K562 (cell line): ENCODE measurements at regions not wholly inside any gene's neighbourhood (a gene's known extent, or its start where the extent isn't known, plus 50 kb on each side); places are given as distances from the start of the nearest gene placed in this dataset.

Experiments
- ATAC-seq: fragments of 200-7000 bp; cut with Tn5 transposase; 3 replicates; pipeline ENCODE4 v1.9.1; 2020; ENCODE audit warnings: moderate library complexity
- BruUV-seq: library from RNA; stranded (reverse); fragments of 400-500 nt; replicated peaks from 2 replicates; lab custom pipeline; 2021; lab: Mats Ljungman, UMichigan
- CTCF ChIA-PET: fragments of 300-600 bp; formaldehyde crosslinking; extraction: SDS; loops from one replicate; lab custom pipeline; 2021; ENCODE audit warnings: low intra/inter-chr PET ratio; lab: Yijun Ruan, JAX
- POLR2A ChIA-PET: fragments of 300-600, 350-650 bp; sonication (Branson Sonifier 250); formaldehyde crosslinking; extraction: SDS; loops from one replicate; lab custom pipeline; 2021; ENCODE audit warnings: antibody characterized with exemption, inconsistent platforms; lab: Yijun Ruan, JAX
- DNase-seq, 4 experiments: peaks; one replicate each; pipeline versions ENCODE4 v3.0.0 to v3.0.0-alpha.2; 2011 to 2018; ENCODE audit warnings: low spot score in 3 of 4, mixed read lengths in 3 of 4; ENCODE audit errors: extremely low read depth in 1 of 4
- FAIRE-seq: peaks from 2 replicates; lab custom pipeline; 2011; peaks lifted over from hg19 to GRCh38; lab: Jason Lieb, UNC
- H2AFZ ChIP-seq: 2 replicates; pipeline ENCODE4 v1.6.0; 2011; ENCODE audit warnings: low read depth, low read length, control low read depth, inconsistent platforms
- H3K27ac ChIP-seq: fragments of 200-600 bp; 3 replicates; pipeline ENCODE4 v1.8.0; 2011; ENCODE audit warnings: low read depth, mild to moderate bottlenecking, control low read depth, inconsistent platforms, low read length, moderate library complexity, mixed read lengths; ENCODE audit errors: extremely low read depth
- H3K27me3 ChIP-seq, 2 experiments: fragments of 300-600 bp in 1 of 2; 2 replicates in 1 of 2; 3 replicates in 1 of 2; pipeline versions ENCODE4 v1.6.0 to v1.8.0; 2011; ENCODE audit warnings: inconsistent platforms in 2 of 2, low read length in 2 of 2, mild to moderate bottlenecking in 1 of 2, mixed read lengths in 1 of 2, moderate library complexity in 1 of 2; ENCODE audit not compliant: control insufficient read depth in 2 of 2, insufficient read depth in 2 of 2
- H3K36me3 ChIP-seq: fragments of 300-600 bp; 3 replicates; pipeline ENCODE4 v1.8.0; 2011; ENCODE audit warnings: mild to moderate bottlenecking, low read length, inconsistent platforms; ENCODE audit not compliant: control insufficient read depth, insufficient read depth
- H3K4me1 ChIP-seq, 2 experiments: fragments of 200-600 bp in 1 of 2; replicated peaks in 1 of 2; 2 replicates in 1 of 2; 3 replicates in 1 of 2; pipeline versions ENCODE4 v1.5.1 to v1.8.0; 2011; ENCODE audit warnings: inconsistent platforms in 2 of 2, low read length in 2 of 2, mild to moderate bottlenecking in 1 of 2, mixed read lengths in 1 of 2, moderate library complexity in 1 of 2; ENCODE audit not compliant: control insufficient read depth in 2 of 2, insufficient read depth in 2 of 2
- H3K4me2 ChIP-seq: 2 replicates; pipeline ENCODE4 v1.6.1; 2011; ENCODE audit warnings: low read length, control low read depth, inconsistent platforms, mixed read lengths; ENCODE audit not compliant: insufficient read depth
- H3K4me3 ChIP-seq: fragments of 200-600 bp; sonication (generic), shearing (Covaris generic); 2 replicates; pipeline ENCODE4 v1.5.1; 2016; ENCODE audit warnings: control low read depth, inconsistent platforms
- H3K79me2 ChIP-seq: fragments of 200-600 bp; 3 replicates; pipeline ENCODE4 v1.8.0; 2011; ENCODE audit warnings: low read length, inconsistent platforms; ENCODE audit not compliant: control insufficient read depth, insufficient read depth
- H3K9ac ChIP-seq, 2 experiments: 2 replicates each; pipeline versions ENCODE4 v1.6.0 to v1.6.1; 2011; ENCODE audit warnings: low read depth in 2 of 2, low read length in 2 of 2, control low read depth in 1 of 2, inconsistent platforms in 1 of 2, mild to moderate bottlenecking in 1 of 2, mixed read lengths in 1 of 2; ENCODE audit not compliant: insufficient read depth in 1 of 2
- H3K9me1 ChIP-seq: one replicate; pipeline ENCODE4 v1.6.0; 2011; ENCODE audit warnings: inconsistent platforms, mild to moderate bottlenecking, low read length, moderate library complexity; ENCODE audit not compliant: control insufficient read depth, insufficient read depth
- H3K9me3 ChIP-seq: replicated peaks from 2 replicates; pipeline ENCODE4 v1.5.1; 2011; ENCODE audit warnings: low read depth, low read length, inconsistent platforms; ENCODE audit not compliant: control insufficient read depth, insufficient read depth
- H4K20me1 ChIP-seq: replicated peaks from 2 replicates; pipeline ENCODE4 v1.6.1; 2011; ENCODE audit warnings: low read length, inconsistent platforms, mixed read lengths; ENCODE audit not compliant: control insufficient read depth, insufficient read depth
- HMBOX1 ChIP-seq: sonication (generic); IDR thresholded peaks from 2 replicates; pipeline ENCODE4 v1.6.1; 2016
- ILF3 ChIP-seq: fragments of 450-650 bp; IDR thresholded peaks from 2 replicates; pipeline ENCODE4 v1.6.1; 2018; ENCODE audit warnings: antibody characterized with exemption, mild to moderate bottlenecking, moderate library complexity, borderline replicate concordance
- WGBS: fragments of 100-300 bp; shearing (Covaris generic); methylation state at CpG from one replicate; pipeline ENCODE4 v1.1.6; 2016; ENCODE audit warnings: low coverage, mixed read lengths; ENCODE audit not compliant: insufficient coverage; ENCODE audit errors: missing lambda C conversion rate; 5-methylcytosine and 5-hydroxymethylcytosine counted together
- in situ Hi-C: fragments of 300-500 bp; cut with MboI; formaldehyde crosslinking; loops from 4 replicates; pipeline ENCODE4 v1.15.0; 2018; ENCODE audit warnings: inconsistent platforms, mixed read lengths
- intact Hi-C: fragments of 100-400 bp; cut with micrococcal nuclease; formaldehyde crosslinking; loops from 2 replicates; pipeline ENCODE4 v1.14.2; 2022
- TF ChIP-seq, protein P1 (sequence below): fragments of 250-450 bp; sonication (Bioruptor Pico); IDR thresholded peaks from 2 replicates; pipeline ENCODE4 v1.4.0; 2020
- TF ChIP-seq, protein P2 (sequence below), 2 experiments: fragments of 450-650 bp in 1 of 2; sonication (generic) in 1 of 2; formaldehyde crosslinking in 1 of 2; IDR thresholded peaks; 2 replicates each; pipeline versions ENCODE4 v1.7.1 to v1.9.0; 2016 to 2022; ENCODE audit warnings: inconsistent platforms in 1 of 2, mild to moderate bottlenecking in 1 of 2, missing genetic modification reagents in 1 of 2

DNA sequence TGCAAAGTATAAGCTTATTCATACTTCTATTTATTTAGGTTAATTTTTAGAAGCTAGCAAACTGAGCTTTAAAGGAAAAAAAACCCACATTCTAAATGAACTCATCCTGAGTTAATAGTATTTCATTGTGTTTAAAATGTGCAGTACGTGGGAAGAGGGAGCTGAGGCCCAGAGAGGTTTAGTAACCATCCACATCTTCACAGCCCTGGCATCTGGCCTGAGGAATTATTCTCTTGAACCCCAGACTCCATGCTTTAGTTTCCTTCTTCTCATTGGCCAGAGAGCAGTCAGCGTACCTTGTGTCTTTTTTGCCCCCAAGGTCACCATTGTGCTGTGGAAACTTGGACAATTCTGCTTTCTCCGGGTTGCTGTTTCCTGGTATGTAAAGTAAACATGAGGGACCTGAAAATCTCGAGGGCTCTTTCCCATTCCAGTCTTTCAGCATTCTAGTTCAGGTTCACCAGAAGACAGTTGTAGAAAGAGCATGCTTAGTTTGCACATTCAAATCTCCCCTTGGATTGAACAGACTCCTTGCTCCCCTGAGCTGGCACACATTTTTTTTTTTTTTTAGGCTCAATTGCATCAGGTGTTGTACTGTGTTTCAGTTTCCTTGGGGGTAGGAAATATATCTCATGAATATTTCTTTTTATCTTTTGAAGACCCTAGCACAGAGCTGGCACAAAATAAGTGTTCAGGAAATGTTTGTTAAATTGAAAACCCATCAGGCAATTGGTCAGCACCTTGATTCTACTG, 81.4 kb downstream of the MYCN start:
- H3K4me1 ChIP-seq = no peaks in the 10 kb centered on the region
- H3K9ac ChIP-seq = no peak overlapping the region
- BruUV-seq = no TSS peak
- no peak overlapping the region for H3K27ac ChIP-seq
- H4K20me1 ChIP-seq = no peaks in the 10 kb centered on the region
- no peaks in the 10 kb centered on the region for H3K36me3 ChIP-seq
- DNase-seq (no peak), FAIRE-seq (no peak), ATAC-seq (no peak)
- no peak overlapping the region for H3K4me3 ChIP-seq
- no peaks in the 10 kb centered on the region for H3K9me3 ChIP-seq
- 0% methylated on average over 4 of the region's 4 CpGs for WGBS
- no peaks in the 10 kb centered on the region for H3K9me1 ChIP-seq
- ChIA-PET POLR2A (interaction anchor here (1.0 kb wide), 1 partner anchor 10 kb away, joined by 3 read pairs; no protein-coding TSS in a partner anchor), CTCF (no interaction called here)
- in situ Hi-C loops = no loop called here
- H3K27me3 ChIP-seq = peaks cover 0 to 13% of the 10 kb centered on the region in 2 experiments; a peak in 1 of 5 replicates
- H2AFZ ChIP-seq = no peak overlapping the region
- no peak overlapping the region for H3K4me2 ChIP-seq
- intact Hi-C loops = no loop called here
- no peaks in the 10 kb centered on the region for H3K79me2 ChIP-seq
- TF ChIP-seq, protein P1, sequence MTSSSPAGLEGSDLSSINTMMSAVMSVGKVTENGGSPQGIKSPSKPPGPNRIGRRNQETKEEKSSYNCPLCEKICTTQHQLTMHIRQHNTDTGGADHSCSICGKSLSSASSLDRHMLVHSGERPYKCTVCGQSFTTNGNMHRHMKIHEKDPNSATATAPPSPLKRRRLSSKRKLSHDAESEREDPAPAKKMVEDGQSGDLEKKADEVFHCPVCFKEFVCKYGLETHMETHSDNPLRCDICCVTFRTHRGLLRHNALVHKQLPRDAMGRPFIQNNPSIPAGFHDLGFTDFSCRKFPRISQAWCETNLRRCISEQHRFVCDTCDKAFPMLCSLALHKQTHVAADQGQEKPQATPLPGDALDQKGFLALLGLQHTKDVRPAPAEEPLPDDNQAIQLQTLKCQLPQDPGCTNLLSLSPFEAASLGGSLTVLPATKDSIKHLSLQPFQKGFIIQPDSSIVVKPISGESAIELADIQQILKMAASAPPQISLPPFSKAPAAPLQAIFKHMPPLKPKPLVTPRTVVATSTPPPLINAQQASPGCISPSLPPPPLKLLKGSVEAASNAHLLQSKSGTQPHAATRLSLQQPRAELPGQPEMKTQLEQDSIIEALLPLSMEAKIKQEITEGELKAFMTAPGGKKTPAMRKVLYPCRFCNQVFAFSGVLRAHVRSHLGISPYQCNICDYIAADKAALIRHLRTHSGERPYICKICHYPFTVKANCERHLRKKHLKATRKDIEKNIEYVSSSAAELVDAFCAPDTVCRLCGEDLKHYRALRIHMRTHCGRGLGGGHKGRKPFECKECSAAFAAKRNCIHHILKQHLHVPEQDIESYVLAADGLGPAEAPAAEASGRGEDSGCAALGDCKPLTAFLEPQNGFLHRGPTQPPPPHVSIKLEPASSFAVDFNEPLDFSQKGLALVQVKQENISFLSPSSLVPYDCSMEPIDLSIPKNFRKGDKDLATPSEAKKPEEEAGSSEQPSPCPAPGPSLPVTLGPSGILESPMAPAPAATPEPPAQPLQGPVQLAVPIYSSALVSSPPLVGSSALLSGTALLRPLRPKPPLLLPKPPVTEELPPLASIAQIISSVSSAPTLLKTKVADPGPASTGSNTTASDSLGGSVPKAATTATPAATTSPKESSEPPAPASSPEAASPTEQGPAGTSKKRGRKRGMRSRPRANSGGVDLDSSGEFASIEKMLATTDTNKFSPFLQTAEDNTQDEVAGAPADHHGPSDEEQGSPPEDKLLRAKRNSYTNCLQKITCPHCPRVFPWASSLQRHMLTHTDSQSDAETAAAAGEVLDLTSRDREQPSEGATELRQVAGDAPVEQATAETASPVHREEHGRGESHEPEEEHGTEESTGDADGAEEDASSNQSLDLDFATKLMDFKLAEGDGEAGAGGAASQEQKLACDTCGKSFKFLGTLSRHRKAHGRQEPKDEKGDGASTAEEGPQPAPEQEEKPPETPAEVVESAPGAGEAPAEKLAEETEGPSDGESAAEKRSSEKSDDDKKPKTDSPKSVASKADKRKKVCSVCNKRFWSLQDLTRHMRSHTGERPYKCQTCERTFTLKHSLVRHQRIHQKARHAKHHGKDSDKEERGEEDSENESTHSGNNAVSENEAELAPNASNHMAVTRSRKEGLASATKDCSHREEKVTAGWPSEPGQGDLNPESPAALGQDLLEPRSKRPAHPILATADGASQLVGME = no peak
- TF ChIP-seq HMBOX1 (no peak), ILF3 (no peak)
- TF ChIP-seq, protein P2, sequence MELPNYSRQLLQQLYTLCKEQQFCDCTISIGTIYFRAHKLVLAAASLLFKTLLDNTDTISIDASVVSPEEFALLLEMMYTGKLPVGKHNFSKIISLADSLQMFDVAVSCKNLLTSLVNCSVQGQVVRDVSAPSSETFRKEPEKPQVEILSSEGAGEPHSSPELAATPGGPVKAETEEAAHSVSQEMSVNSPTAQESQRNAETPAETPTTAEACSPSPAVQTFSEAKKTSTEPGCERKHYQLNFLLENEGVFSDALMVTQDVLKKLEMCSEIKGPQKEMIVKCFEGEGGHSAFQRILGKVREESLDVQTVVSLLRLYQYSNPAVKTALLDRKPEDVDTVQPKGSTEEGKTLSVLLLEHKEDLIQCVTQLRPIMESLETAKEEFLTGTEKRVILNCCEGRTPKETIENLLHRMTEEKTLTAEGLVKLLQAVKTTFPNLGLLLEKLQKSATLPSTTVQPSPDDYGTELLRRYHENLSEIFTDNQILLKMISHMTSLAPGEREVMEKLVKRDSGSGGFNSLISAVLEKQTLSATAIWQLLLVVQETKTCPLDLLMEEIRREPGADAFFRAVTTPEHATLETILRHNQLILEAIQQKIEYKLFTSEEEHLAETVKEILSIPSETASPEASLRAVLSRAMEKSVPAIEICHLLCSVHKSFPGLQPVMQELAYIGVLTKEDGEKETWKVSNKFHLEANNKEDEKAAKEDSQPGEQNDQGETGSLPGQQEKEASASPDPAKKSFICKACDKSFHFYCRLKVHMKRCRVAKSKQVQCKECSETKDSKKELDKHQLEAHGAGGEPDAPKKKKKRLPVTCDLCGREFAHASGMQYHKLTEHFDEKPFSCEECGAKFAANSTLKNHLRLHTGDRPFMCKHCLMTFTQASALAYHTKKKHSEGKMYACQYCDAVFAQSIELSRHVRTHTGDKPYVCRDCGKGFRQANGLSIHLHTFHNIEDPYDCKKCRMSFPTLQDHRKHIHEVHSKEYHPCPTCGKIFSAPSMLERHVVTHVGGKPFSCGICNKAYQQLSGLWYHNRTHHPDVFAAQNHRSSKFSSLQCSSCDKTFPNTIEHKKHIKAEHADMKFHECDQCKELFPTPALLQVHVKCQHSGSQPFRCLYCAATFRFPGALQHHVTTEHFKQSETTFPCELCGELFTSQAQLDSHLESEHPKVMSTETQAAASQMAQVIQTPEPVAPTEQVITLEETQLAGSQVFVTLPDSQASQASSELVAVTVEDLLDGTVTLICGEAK (IDR thresholded peaks at IDR 0.05) = no peak
- TF ChIP-seq, protein P2 (CRISPR knock-in tag; IDR thresholded peaks at IDR 0.05) = no peak
